IMR-90 (cell line): ENCODE measurements at regions not wholly inside any gene's neighbourhood (a gene's known extent, or its start where the extent isn't known, plus 50 kb on each side); places are given as distances from the start of the nearest gene placed in this dataset.

Experiments used
- ATAC-seq: fragments of 200-7000 bp; cut with Tn5 transposase; 2 replicates; pipeline ENCODE4 v1.9.1; 2020; ENCODE audit warnings: low read depth, mild to moderate bottlenecking, moderate library complexity
- BruUV-seq: library from RNA; stranded (reverse); fragments of 400-500 nt; replicated peaks from 2 replicates; lab custom pipeline; 2021; lab: Mats Ljungman, UMichigan
- CTCF ChIA-PET: fragments of 300-600 bp; formaldehyde crosslinking; extraction: SDS; loops from one replicate; lab custom pipeline; 2021; ENCODE audit warnings: antibody characterized with exemption; lab: Yijun Ruan, JAX
- POLR2A ChIA-PET: fragments of 300-600 bp; sonication (Branson Sonifier 250); formaldehyde crosslinking; loops from one replicate; lab custom pipeline; 2022; ENCODE audit warnings: antibody characterized with exemption; ENCODE audit not compliant: unreplicated experiment; lab: Charles Lee
- DNase-seq: peaks from one replicate; pipeline ENCODE4 v3.0.0; 2013
- H2AFZ ChIP-seq: replicated peaks from 2 replicates; pipeline ENCODE3; 2013; ENCODE audit warnings: low read length, mild to moderate bottlenecking; ENCODE audit not compliant: poor library complexity
- H2AK5ac ChIP-seq: 2 replicates; pipeline ENCODE4 v1.6.1; 2013; ENCODE audit warnings: low read depth, low read length, inconsistent platforms
- H2AK9ac ChIP-seq: replicated peaks from 2 replicates; pipeline ENCODE3; 2013; ENCODE audit warnings: mild to moderate bottlenecking, low read depth, low read length, moderate library complexity; ENCODE audit not compliant: poor library complexity
- H2BK120ac ChIP-seq: 2 replicates; pipeline ENCODE4 v1.6.1; 2013; ENCODE audit warnings: low read depth, low read length, inconsistent platforms
- H2BK15ac ChIP-seq: 3 replicates; pipeline ENCODE4 v1.6.1; 2013; ENCODE audit warnings: low read depth, low read length, inconsistent platforms
- H2BK20ac ChIP-seq: 2 replicates; pipeline ENCODE4 v1.6.1; 2013; ENCODE audit warnings: low read depth, mild to moderate bottlenecking, inconsistent platforms, low read length, moderate library complexity
- H2BK5ac ChIP-seq: 2 replicates; pipeline ENCODE4 v1.6.1; 2013; ENCODE audit warnings: mild to moderate bottlenecking, low read depth, low read length, inconsistent platforms; ENCODE audit not compliant: poor library complexity, severe bottlenecking
- H3K14ac ChIP-seq: replicated peaks from 2 replicates; pipeline ENCODE4 v1.6.1; 2013; ENCODE audit warnings: low read depth, low read length, inconsistent platforms
- H3K18ac ChIP-seq: 2 replicates; pipeline ENCODE4 v1.6.1; 2013; ENCODE audit warnings: low read depth, low read length, control low read depth
- H3K23ac ChIP-seq: 2 replicates; pipeline ENCODE4 v1.6.1; 2013; ENCODE audit warnings: low read depth, low read length, inconsistent platforms
- H3K27ac ChIP-seq: 2 replicates; pipeline ENCODE4 v1.5.1; 2013; ENCODE audit warnings: mild to moderate bottlenecking, control low read depth, low read length; ENCODE audit not compliant: insufficient read depth
- H3K27me3 ChIP-seq: 2 replicates; pipeline ENCODE4 v1.6.1; 2013; ENCODE audit warnings: low read length; ENCODE audit not compliant: control insufficient read depth, insufficient read depth
- H3K36me3 ChIP-seq: 2 replicates; pipeline ENCODE4 v1.6.1; 2013; ENCODE audit warnings: low read length, mixed read lengths; ENCODE audit not compliant: control insufficient read depth, insufficient read depth
- H3K4ac ChIP-seq: 2 replicates; pipeline ENCODE4 v1.6.1; 2013; ENCODE audit warnings: low read depth, low read length, inconsistent platforms
- H3K4me1 ChIP-seq: 2 replicates; pipeline ENCODE4 v1.6.1; 2013; ENCODE audit warnings: low read length, mixed read lengths; ENCODE audit not compliant: control insufficient read depth, insufficient read depth
- H3K4me2 ChIP-seq: 2 replicates; pipeline ENCODE4 v1.6.1; 2013; ENCODE audit warnings: low read depth, mild to moderate bottlenecking, control low read depth, low read length, moderate library complexity
- H3K4me3 ChIP-seq: 2 replicates; pipeline ENCODE4 v1.5.1; 2013; ENCODE audit warnings: low read depth, mild to moderate bottlenecking, control low read depth, low read length, moderate library complexity; ENCODE audit not compliant: insufficient read depth
- H3K56ac ChIP-seq: 2 replicates; pipeline ENCODE4 v1.6.1; 2013; ENCODE audit warnings: low read length, inconsistent platforms; ENCODE audit not compliant: insufficient read depth; ENCODE audit errors: extremely low read depth
- H3K79me1 ChIP-seq, 2 experiments: 2 replicates each; pipeline ENCODE4 v1.6.1; 2013; ENCODE audit warnings: low read length in 2 of 2, inconsistent platforms in 1 of 2, low read depth in 1 of 2
- H3K9ac ChIP-seq: 2 replicates; pipeline ENCODE4 v1.6.1; 2013; ENCODE audit warnings: low read depth, low read length, control low read depth
- H3K9me1 ChIP-seq: 2 replicates; pipeline ENCODE4 v1.6.1; 2013; ENCODE audit warnings: low read length, inconsistent platforms; ENCODE audit not compliant: insufficient read depth
- H3K9me3 ChIP-seq: 2 replicates; pipeline ENCODE4 v1.6.1; 2013; ENCODE audit warnings: low read length; ENCODE audit not compliant: control insufficient read depth, insufficient read depth
- H4K20me1 ChIP-seq: 2 replicates; pipeline ENCODE4 v1.6.1; 2013; ENCODE audit warnings: low read length, inconsistent platforms; ENCODE audit not compliant: insufficient read depth
- H4K5ac ChIP-seq: 2 replicates; pipeline ENCODE4 v1.6.1; 2013; ENCODE audit warnings: mild to moderate bottlenecking, low read depth, low read length, control low read depth
- H4K8ac ChIP-seq, 2 experiments: 2 replicates each; pipeline ENCODE4 v1.6.1; 2013; ENCODE audit warnings: low read depth in 2 of 2, low read length in 2 of 2, control low read depth in 1 of 2, inconsistent platforms in 1 of 2
- H4K91ac ChIP-seq: 2 replicates; pipeline ENCODE4 v1.6.1; 2013; ENCODE audit warnings: low read depth, low read length, inconsistent platforms; ENCODE audit not compliant: insufficient read depth
- MAFK ChIP-seq: IDR thresholded peaks from 2 replicates; pipeline ENCODE4 v1.6.1; 2012; ENCODE audit warnings: low read depth, low read length, improper control_type of control experiment
- WGBS, 2 experiments: methylation state at CpG; one replicate each; pipeline versions ENCODE4 v1.1.5 to v1.1.7; 2013; ENCODE audit warnings: missing lambda C conversion rate in 2 of 2; ENCODE audit not compliant: insufficient read length in 1 of 2; ENCODE audit errors: extremely low coverage in 2 of 2; 5-methylcytosine and 5-hydroxymethylcytosine counted together
- dilution Hi-C: fragments of 300-500 bp; cut with HindIII; formaldehyde crosslinking; loops from one replicate; pipeline ENCODE4 v1.14.3; 2018; ENCODE audit warnings: low sequenced_read_pairs; ENCODE audit not compliant: unreplicated experiment
- in situ Hi-C: fragments of 300-500 bp; cut with MboI; formaldehyde crosslinking; loops from 3 replicates; pipeline ENCODE4 v1.14.3; 2019; ENCODE audit warnings: low sequenced_read_pairs, inconsistent platforms, mixed read lengths
- intact Hi-C: fragments of 100-400 bp; cut with micrococcal nuclease; formaldehyde crosslinking; loops from 2 replicates; pipeline ENCODE4 v1.10.0; 2022
- TF ChIP-seq, protein P1 (sequence below): fragments of 150-350 bp; IDR thresholded peaks from 2 replicates; pipeline ENCODE4 v1.6.1; 2017; ENCODE audit warnings: mild to moderate bottlenecking, antibody characterized with exemption, low read length, low read depth

DNA sequence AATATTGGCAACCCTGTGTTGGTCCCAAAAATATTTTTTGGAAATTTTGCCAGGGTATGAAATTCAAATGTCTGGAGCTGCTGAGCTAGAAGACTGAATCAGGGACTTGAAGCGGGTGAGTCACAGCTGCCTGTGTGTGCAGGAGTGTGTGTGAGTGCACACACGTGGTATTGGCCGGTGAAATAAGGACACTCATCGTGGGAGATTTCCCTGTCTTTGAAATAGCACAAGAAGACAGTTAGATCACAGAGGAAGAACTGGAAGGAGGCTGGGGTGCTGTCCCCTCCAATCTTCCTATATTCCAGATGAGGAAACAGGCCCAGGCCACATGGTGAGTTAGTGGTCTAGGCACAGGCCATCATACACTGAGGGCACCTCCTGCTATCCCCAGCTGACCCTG lies 123.8 kb upstream of the MLN start:
- H2BK20ac ChIP-seq: no peak overlapping the region
- no peak overlapping the region for H3K4ac ChIP-seq
- ATAC-seq (no peak), DNase-seq (peak; percentile 72)
- no peak overlapping the region for H3K9ac ChIP-seq
- H3K14ac ChIP-seq: no peak overlapping the region
- dilution Hi-C loops: no loop called here
- no peak overlapping the region for H3K18ac ChIP-seq
- H4K91ac ChIP-seq: no peak overlapping the region
- no CpG with 5 or more reads among the region's 4 CpGs for WGBS, 2 experiments
- H2BK120ac ChIP-seq: no peak overlapping the region
- H3K23ac ChIP-seq: no peak overlapping the region
- ChIA-PET CTCF (no interaction called here), POLR2A (no interaction called here)
- no peak overlapping the region for H3K27ac ChIP-seq
- no peak overlapping the region for H2BK15ac ChIP-seq
- H3K56ac ChIP-seq: no peak overlapping the region
- no peak overlapping the region for H4K5ac ChIP-seq
- no peaks in the 10 kb centered on the region for H3K36me3 ChIP-seq
- TF ChIP-seq, protein P1, sequence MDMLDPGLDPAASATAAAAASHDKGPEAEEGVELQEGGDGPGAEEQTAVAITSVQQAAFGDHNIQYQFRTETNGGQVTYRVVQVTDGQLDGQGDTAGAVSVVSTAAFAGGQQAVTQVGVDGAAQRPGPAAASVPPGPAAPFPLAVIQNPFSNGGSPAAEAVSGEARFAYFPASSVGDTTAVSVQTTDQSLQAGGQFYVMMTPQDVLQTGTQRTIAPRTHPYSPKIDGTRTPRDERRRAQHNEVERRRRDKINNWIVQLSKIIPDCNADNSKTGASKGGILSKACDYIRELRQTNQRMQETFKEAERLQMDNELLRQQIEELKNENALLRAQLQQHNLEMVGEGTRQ: peak; percentile 55
- no peak for TF ChIP-seq MAFK
- no peaks in the 10 kb centered on the region for H4K20me1 ChIP-seq
- no TSS peak for BruUV-seq
- peaks cover 21% of the 10 kb centered on the region for H3K27me3 ChIP-seq
- H3K9me3 ChIP-seq: no peaks in the 10 kb centered on the region
- intact Hi-C loops: no loop called here
- H3K4me2 ChIP-seq: no peak overlapping the region
- H3K4me1 ChIP-seq: no peaks in the 10 kb centered on the region
- no peak overlapping the region for H3K4me3 ChIP-seq
- no peak overlapping the region for H2BK5ac ChIP-seq
- no peak overlapping the region for H2AK5ac ChIP-seq
- H4K8ac ChIP-seq: no peak overlapping the region
- H3K9me1 ChIP-seq: no peaks in the 10 kb centered on the region
- no peaks in the 10 kb centered on the region for H3K79me1 ChIP-seq
- no peak overlapping the region for H2AFZ ChIP-seq
- in situ Hi-C loops: no loop called here
- no peak overlapping the region for H2AK9ac ChIP-seq
